ENCODE measurements at regions not wholly inside any gene's neighbourhood (a gene's known extent, or its start where the extent isn't known, plus 50 kb on each side); places are given as distances from the start of the nearest gene placed in this dataset.
A peak's percentile ranks its signal among the peaks of the same experiment; 100 is the strongest.
"Not testable (repeated sequence)": the region's sequence is repeated elsewhere in the genome, so short reads cannot be mapped to it uniquely, and the experiment has no call there.

DNA sequence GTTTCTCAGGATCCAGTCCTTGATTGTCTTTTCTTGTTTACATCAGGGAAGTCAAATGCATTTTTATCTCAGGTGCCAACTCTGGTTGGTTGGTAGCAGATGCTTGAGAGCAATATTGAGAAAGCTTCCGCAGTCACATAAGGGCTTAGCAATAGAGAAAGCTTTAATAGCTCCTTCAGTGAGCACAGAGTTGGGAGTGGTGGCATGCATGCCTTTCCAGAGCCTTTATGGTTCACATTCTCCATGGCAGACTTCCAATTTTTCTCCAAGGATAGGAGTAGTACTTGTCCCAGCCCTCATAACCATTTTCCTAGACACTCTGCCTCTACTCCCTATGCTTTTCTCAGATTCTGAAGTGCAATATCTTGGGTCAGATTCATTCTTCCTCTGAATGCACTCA, 280.4 kb downstream of the AEBP2 start:
- no peak for DNase-seq

DNA sequence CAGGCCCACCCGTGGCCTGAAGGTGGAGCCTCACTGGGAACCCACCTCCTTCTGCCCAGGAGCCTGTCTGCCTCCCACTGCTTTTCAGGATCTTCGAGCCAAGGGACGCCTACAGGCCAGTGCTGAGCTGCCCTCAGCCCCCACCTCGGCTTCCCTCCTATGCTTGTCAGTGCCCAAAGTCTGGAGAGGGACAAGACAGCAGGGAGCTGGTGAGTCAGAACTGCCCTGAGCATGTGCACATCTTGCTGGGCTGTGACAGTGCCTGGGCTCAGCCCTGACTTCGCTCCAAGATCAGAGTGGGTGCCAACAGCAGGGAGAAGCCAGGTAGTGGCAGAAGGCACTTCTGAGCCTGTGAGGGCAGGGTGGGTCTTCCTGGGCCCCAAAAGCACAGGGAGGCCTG, 286.8 kb downstream of the AEBP2 start:
- DNase-seq = no peak

DNA sequence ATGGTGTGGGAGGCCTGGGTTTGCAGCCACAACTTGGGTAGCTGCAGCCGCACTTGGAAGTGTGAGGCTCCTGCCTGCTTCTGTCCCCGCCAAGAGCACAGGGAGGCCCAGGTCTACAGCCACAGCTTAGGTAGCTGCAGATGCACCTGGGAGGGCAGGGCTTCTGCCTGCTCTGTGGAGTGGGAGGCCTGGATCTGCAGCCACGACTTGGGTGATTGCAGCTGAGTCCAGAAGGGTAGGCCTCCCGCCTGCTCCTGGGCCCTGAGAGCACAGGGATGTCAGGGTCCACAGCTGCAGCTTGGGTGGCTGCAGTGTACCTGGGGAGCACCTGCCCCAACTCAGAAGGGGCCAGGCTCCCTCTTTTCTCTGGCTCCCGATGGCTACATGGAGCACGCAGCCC, 287.3 kb downstream of the AEBP2 start:
- no peak for DNase-seq

- no peak for DNase-seq
These were observed 297.7 kb downstream of the AEBP2 start for GRCh38 chr12:19737019-19737418.

DNA sequence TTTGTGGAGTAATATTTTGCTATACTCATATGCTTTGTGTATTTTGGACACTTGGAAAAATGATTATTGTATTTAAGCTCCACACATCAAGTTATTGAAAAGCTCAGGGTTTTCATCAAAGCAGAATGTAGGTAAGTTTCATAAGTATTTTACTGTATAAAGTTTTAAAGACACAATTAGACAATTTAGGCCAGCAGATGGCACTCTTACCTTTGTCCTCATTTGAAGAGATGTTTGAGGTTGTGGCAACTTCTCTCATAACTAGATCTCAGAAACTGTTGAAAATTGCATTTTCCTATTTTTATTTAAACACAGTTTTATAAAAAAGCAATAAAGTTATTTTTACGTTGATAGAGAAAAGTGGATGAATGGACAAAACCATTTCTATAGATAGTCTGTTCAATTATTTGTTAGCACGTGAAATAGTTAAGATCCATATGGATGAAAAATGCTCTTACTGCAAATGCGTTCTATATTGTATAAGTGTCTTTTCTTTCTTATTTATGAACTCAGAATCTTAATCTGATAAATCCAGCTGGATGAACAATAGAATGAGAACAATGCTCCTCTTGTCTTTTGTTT, 300.0 kb downstream of the AEBP2 start:
- DNase-seq = peak; percentile 62

DNA sequence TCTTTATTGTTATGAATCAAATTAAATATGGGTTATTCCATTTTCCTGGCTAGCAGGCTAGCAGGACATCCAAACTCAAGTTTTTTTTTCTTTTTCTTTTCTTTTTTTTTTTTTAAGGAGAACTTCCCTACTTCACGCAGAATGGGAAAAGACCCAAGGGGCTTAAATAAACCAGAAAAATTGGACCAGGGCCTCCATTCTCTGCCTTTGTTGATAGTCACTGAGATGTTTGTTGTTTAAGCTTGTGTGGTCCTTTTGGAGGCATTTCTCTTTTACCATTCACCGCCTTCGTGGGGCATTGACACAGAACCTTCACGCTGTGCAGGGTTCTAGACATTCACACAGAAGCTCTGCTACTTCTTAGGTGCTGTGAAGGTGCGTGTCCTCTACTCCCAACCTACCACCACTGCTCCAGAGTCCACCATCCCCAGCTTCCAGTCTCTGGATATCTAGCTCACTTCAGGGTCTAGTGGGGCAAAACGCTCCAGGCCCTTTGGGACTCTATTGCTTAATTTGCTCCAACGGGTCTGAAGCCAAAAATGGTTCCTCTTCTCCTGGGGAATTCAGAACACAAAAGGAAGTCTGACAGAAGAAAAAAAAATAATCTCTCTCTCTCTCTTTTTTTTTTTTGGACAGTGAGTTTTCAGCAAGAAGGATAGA, 301.3 kb downstream of the AEBP2 start:
- DNase-seq = no peak

GRCh38 chr12:19741132-19741489, 301.8 kb downstream of the AEBP2 start:
- no peak for DNase-seq

- peak; percentile 14 for DNase-seq
These were observed 305.5 kb downstream of the AEBP2 start for GRCh38 chr12:19744705-19745218.

DNA sequence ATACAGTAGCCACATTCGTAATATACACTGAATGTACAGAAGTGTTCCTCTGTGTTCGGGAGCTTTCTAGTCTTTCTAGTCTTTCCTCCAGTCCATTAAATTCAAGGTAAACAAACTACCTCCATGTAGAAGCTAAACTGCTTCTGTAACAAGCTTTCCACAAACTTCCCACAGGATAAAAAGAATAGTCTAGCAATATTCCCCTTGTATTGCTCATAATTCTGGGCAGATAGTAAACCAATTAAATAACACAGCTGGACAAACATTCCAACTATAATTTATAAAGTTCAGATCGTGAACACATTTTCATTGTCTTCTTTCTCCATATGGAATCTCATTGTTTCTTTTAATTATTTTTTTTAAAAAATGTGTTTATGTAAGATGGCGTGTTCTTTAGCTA, 307.2 kb downstream of the AEBP2 start:
- DNase-seq = no peak

DNA sequence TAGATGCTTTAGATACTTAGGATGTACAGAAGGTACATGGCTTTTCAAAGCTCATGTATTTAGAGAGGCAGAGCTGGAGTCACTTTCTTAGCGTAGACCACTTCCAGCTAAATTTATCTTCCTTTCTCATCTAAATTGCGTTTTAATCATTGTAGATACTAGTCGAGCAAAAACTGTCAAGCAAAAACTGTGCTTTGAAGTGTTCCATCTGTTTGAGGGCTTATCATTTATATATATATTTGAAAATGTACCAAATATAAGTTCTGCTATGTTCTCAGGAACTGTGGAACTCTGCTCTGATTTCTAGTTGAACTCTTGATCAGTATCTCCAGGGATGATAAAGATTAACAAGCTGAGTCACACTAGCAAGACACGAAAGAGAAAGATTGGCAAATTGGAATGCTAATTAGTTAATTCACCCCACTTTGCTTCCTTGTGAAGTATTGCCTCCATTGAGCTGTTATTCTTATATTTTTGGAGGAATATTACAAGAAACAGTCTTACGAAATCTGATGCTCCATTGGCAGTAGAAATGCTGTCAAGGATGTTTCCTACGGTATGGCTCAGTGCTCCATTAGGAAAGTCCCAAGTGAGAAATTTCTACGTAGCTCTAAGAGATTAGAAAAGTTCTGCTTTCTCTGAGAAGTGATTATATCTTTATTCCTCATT, 310.7 kb downstream of the AEBP2 start:
- DNase-seq = no peak

- DNase-seq = no peak
These were observed 311.8 kb downstream of the AEBP2 start for GRCh38 chr12:19751078-19751477.

GRCh38 chr12:19752712-19753111, 313.4 kb downstream of the AEBP2 start:
- no peak for DNase-seq

DNA sequence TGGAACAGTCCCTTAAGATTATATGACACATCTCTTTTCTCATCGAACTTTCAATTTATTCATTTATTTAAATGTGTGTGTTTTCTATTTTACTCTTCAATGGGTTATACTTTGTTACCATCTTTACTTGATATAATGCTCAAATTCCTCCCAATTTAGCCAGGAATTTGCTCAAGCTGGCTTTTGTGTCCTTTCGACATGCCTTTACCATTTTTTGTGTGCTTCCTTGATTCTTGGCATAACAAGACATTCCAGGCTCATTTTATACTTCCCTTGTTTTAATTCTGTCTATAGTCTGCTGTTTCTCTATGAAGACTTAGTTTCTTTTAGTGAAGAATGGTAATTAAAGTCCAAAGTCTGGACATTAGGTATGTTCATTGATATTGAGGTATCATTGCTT, 315.8 kb downstream of the AEBP2 start:
- DNase-seq = no peak

DNA sequence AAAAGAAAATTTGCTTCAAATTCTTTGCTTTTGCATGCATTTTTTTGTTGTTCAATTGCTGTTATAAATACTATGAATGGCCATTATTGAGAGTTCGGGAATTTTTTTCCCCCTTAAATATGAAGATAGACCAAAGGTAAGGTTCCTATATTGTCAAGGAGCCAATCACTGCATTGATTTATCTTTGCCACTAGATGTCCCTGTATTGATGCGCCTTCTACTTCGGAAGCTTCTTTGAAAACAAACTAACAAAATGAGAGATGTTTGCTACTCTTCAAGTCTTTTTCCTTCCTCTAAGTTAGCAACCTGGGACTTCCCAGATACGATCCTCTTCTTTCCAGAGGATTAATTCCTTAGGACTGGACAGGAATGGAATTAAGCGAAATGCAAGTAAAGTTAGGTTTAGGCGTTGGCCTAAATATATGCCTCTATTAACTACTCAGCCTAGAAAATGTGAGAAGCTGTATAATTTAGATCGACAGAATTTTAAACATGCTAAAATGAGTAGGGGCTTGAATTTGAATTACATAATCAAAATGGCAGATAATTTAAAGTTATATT, 318.1 kb downstream of the AEBP2 start:
- peak; percentile 52 for DNase-seq

DNA sequence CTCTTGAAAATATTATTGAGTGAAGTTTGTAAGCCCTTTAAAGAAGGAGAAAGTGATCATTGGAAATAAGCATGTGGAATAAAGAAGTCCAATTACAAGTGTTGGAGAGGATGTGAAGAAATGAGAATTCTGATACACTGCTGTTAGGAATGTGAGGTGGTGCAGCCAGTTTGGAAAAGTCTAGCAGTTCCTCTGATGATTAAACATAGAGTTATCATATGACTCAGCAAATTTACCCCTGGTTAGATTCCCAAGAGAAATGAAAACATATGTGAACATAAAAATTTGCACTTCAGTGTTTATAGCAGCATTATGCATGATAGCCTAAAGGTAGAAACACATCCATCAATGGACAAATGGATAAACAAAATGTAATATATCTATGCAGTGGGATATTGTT, 319.9 kb downstream of the AEBP2 start:
- DNase-seq = no peak

DNA sequence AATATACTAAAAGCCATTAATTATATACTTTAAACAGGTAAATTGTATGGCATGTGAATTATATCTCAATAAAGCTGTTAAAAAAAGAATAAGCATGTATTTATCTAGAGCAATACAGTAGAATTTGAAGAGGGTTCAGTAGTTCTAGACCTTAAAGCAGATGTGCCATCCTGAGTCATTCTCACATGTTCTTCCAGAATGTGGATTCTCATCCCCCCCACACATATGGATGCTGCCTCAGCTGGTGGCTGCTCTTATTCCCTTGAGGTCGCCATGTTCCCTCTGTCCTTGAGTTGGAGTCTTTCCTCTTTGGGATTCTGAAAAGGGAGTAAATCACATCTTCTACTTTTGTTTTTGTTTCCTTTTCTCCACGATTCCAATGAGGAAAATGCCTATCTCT, 321.3 kb downstream of the AEBP2 start:
- DNase-seq = no peak

DNA sequence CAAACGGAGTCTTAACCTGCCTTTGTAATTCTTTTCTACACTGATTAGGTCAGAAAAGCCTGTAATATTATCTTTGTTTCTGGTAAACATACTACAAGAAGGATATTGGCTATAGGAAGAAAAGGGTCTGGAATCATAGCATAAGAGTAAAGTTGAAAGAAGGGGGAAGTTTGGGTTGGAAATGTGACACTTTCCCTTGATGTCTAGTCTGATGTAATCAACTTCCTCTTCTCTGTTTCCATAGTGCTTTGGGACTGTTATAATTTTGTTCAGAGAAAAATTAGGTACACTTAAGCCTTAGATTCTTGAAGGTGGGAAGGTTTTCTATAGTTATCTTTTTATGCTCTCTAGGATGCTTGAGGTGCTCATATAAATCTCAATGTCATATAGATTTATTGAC, 322.2 kb downstream of the AEBP2 start:
- DNase-seq = no peak

DNA sequence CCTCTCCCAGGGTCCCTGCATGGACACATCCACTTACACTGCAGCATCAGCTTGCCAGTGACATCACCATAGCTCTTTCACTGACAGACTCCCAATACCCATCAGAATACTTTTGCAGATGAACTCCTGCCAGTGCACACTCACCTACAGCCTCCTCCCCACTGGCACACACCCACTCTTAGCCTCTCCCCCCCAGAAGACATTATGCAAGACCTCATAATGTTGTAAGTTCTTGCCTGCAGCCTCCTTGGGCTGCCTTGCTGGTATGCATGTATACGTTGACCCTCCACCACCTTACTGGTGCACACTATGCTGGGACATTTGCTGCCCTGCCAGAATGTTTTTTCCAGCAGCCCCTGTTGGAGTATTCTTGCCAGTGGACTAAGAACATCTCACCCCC, 324.2 kb downstream of the AEBP2 start:
- no peak for DNase-seq

GRCh38 chr12:19764408-19764807, 325.1 kb downstream of the AEBP2 start:
- DNase-seq = no peak

DNA sequence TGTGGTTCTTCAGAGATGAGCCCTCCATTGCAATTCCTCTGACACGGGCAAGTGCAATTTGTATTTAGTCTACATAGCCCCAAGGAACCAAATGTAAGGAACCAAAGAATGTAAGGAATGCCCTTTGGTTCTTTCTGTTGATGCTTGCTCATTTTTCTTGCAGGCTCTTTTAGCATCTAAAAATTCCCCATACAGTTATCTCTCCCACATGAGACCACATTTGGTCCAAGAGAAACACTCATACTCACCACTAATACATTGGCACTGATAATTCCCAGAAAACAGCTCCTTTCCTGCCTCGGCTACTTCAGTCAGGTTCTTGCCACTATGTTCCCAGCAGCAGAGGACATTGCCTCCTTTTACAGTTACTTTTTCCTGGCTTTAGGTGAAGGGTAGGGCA, 332.6 kb downstream of the AEBP2 start:
- DNase-seq = no peak

DNA sequence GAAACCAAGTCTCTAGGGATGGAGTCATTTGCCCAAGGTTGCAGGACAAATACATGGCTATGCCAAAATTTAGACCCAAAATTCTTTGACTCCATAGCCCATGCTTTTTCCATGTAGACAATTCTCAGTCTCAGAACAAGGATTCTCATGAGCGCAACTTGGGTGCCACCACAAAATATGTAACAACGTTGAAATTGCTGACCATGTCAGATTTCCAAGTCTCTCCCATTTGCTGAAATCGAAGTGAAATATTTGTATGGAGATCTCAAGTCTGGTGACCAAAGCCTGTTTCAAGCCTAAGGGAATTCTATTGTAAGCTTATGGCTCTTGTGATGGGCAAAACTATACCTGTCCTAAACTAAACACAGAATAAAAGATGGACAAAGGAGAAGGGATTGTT, 333.5 kb downstream of the AEBP2 start:
- no peak for DNase-seq

DNA sequence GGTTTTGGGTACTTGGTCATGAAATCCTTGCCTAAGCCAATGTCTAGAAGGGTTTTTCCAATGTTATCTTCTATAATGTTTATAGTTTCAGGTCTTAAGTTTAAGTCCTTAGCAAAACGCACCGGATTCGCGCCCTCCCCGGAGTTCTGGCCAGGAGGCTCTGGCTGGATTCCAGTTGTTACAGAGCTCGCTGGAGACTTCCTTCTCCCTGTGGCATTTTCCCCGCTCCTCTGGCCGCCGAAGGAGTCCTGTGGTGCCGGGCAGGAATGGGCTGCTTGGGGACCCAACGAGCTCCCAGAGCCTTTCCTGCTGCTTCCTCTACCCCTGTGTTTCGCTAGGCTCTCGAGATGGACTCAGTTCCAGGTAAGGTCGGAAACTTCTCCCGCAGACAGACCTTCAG, 335.9 kb downstream of the AEBP2 start:
- no peak for DNase-seq

DNA sequence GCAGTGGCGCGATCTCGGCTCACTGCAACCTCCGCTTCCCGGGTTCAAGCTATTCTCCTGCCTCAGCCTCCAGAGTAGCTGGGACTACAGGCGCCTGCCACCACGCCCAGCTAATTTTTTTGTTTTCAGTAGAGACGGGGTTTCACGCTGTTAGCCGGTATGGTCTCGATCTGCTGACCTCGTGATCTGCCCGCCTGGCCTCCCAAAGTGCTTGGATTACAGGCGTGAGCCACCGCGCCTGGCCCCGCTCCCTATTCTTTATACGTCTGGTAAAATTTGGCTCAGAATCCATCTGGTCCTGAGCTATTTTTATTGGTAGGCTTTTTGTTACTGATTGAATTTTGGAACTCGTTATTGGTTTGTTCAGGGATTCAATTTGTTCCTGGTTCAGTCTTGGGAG, 336.7 kb downstream of the AEBP2 start:
- DNase-seq = not testable (repeated sequence)

GRCh38 chr12:19778172-19778571, 338.9 kb downstream of the AEBP2 start:
- DNase-seq = no peak
